Breast epithelium (tissue), 3 donors: ENCODE measurements at regions not wholly inside any gene's neighbourhood (a gene's known extent, or its start where the extent isn't known, plus 50 kb on each side); places are given as distances from the start of the nearest gene placed in this dataset.

Source experiments
- CTCF ChIP-seq, 3 donors: fragments of 450-650 bp; IDR thresholded peaks; one replicate each; pipeline ENCODE4 v1.5.1; 2016 to 2017; ENCODE audit warnings: antibody characterized with exemption in 3 of 3, mild to moderate bottlenecking in 3 of 3, moderate library complexity in 3 of 3
- POLR2A ChIP-seq: fragments of 450-650 bp; IDR thresholded peaks from one replicate; pipeline ENCODE4 v1.6.1; 2016; ENCODE audit warnings: antibody characterized with exemption, mild to moderate bottlenecking, moderate library complexity
- POLR2AphosphoS5 ChIP-seq, 3 donors: sonication (generic); formaldehyde crosslinking; IDR thresholded peaks; one replicate each; pipeline ENCODE4 v1.6.1; 2017; ENCODE audit warnings: antibody characterized with exemption in 3 of 3

GRCh38 chr1:34650800-34651199 is 104.0 kb upstream of the GJB5 start:
- TF ChIP-seq CTCF (IDR thresholded peaks at IDR 0.05) (no peak), POLR2A (no peak), POLR2AphosphoS5 (IDR thresholded peaks at IDR 0.05) (no peak)
